Natural killer cell treated with Interleukin-12 subunit alpha and Interleukin-12 subunit beta and Interleukin-15 and Interleukin-18, amount 100 ng/mL, for 72 hours (primary cell): ENCODE measurements at regions not wholly inside any gene's neighbourhood (a gene's known extent, or its start where the extent isn't known, plus 50 kb on each side); places are given as distances from the start of the nearest gene placed in this dataset.
"Not testable (repeated sequence)": the region's sequence is repeated elsewhere in the genome, so short reads cannot be mapped to it uniquely, and the experiment has no call there.

Experiments
- ATAC-seq, 2 donors: fragments of 150-1000 bp; cut with Tn5 transposase in 1 of 2; sonication (Bioruptor Pico), chemical (Tn5 transposase) in 1 of 2; 2 replicates each; pipeline ENCODE4 v1.10.0; 2021
- DNase-seq: peaks from one replicate; pipeline ENCODE4 v3.0.0; 2022; ENCODE audit warnings: low spot score
- H3K27ac Mint-ChIP-seq, 2 donors: 1 replicate in 1 of 2; 2 replicates in 1 of 2; pipeline ENCODE4 v1.8.0; 2022; ENCODE audit warnings: mixed read lengths in 2 of 2, mild to moderate bottlenecking in 1 of 2, moderate library complexity in 1 of 2
- H3K27me3 Mint-ChIP-seq, 2 donors: 1 replicate in 1 of 2; 2 replicates in 1 of 2; pipeline ENCODE4 v1.8.0; 2022; ENCODE audit warnings: mixed read lengths in 2 of 2
- H3K36me3 Mint-ChIP-seq: one replicate; pipeline ENCODE4 v1.8.0; 2022; ENCODE audit warnings: mixed read lengths
- H3K4me1 Mint-ChIP-seq, 2 donors: 1 replicate in 1 of 2; 2 replicates in 1 of 2; pipeline ENCODE4 v1.8.0; 2022; ENCODE audit warnings: low read depth in 2 of 2, mixed read lengths in 2 of 2, mild to moderate bottlenecking in 1 of 2
- H3K4me3 Mint-ChIP-seq: one replicate; pipeline ENCODE4 v1.8.0; 2022; ENCODE audit warnings: mixed read lengths
- H3K9me3 Mint-ChIP-seq: 2 replicates; pipeline ENCODE4 v1.8.0; 2022; ENCODE audit warnings: mixed read lengths

DNA sequence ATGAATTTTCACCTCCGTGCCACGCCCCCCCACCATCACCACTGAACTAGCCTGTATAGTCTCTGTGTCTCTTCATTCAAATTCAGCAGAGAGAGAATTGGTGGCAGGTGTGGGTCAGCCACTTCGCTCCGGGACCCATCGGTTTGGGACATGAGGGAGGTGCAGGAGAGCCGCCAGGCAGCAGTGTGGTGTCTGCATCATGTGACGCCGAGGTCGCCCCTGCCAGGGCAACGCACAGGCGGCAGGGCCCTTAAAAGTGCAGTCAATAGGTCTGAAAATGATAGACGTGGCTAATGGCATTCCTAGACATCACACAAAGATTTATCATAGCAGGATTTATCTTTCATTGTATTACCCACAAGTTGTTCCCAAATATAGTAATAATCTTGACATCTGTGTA, 100.6 kb upstream of the RNF32 start:
- peaks cover 9 to 12% of the 10 kb centered on the region in 2 donors for H3K27me3 Mint-ChIP-seq
- H3K27ac Mint-ChIP-seq, result no peak overlapping the region
- DNase-seq, result no peak
- no peak overlapping the region for H3K4me3 Mint-ChIP-seq
- H3K36me3 Mint-ChIP-seq, result no peaks in the 10 kb centered on the region
- ATAC-seq, result no peak
- H3K4me1 Mint-ChIP-seq, result no peaks in the 10 kb centered on the region
- H3K9me3 Mint-ChIP-seq, result no peaks in the 10 kb centered on the region

DNA sequence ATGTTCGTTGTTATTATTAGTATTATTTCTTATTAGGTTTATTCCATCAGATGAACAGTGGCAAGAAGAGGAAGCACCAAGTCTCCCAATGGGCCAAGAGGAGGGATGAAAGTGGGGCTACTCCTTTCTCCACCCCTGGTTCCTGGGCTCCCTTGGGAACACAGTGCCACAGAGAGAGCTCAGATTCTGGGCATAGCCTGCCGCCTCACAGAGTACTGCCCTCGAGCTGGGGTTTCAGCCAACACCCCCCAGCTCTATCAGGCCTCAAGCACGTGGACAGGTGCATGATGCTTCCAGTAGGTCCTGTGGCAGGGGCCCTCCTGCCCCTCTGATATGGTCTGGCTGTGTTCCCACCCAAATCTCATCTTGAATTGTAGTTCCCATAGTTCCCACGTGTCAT, 103.6 kb upstream of the RNF32 start:
- ATAC-seq (no peak), DNase-seq (no peak)
- Mint-ChIP-seq H3K9me3 (no peaks in the 10 kb centered on the region), H3K36me3 (no peaks in the 10 kb centered on the region), H3K27ac (no peak overlapping the region), H3K4me1 (no peaks in the 10 kb centered on the region), H3K27me3 (peaks cover 9 to 10% of the 10 kb centered on the region in 2 donors), H3K4me3 (no peak overlapping the region)

DNA sequence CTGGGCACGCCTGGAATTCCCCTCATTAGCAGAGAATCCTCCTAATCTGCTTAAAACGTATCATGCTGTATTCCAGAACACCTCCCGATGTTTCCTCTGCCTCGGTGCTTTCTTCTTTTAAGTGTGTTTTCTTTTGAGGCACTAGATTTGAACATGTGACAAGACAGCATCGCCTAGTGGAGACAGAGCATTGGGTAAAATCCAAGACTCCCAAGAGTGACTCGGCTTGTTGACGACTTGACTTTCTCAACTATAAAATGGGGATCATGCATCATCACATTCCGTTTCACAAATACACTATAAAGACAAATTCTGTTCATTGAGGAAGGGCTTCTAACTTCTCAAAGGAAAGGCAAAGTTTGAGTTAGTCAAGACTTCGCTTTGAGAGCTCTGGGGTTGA, 105.6 kb upstream of the RNF32 start:
- no peak overlapping the region for H3K27ac Mint-ChIP-seq
- ATAC-seq, result no peak
- H3K4me1 Mint-ChIP-seq, result no peaks in the 10 kb centered on the region
- no peaks in the 10 kb centered on the region for H3K9me3 Mint-ChIP-seq
- DNase-seq, result no peak
- H3K36me3 Mint-ChIP-seq, result no peaks in the 10 kb centered on the region
- no peak overlapping the region for H3K4me3 Mint-ChIP-seq
- peaks cover 9 to 12% of the 10 kb centered on the region in 2 donors for H3K27me3 Mint-ChIP-seq

DNA sequence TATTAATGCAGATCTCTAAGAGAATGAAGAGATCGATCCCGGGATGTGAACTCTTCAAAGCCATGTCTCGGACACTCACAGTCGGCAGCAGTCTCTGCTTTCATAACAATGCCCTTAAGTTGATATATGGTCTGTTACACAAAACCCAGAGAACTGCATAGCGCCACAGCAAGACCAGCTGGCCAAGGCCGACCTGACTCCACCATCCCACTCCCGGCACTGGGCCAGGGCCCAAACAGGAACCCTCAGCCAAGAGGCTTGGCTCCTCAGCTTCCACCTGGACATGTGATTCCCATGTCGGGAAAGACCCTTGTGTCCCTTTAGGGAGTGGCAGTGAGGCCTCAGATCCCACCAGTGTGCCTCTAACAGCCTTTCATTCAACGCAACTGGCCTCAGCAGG, 106.6 kb upstream of the RNF32 start:
- peaks cover 9 to 13% of the 10 kb centered on the region in 2 donors for H3K27me3 Mint-ChIP-seq
- no peak overlapping the region for H3K4me3 Mint-ChIP-seq
- no peaks in the 10 kb centered on the region for H3K4me1 Mint-ChIP-seq
- H3K27ac Mint-ChIP-seq, result no peak overlapping the region
- ATAC-seq (no peak), DNase-seq (no peak)
- no peaks in the 10 kb centered on the region for H3K36me3 Mint-ChIP-seq
- H3K9me3 Mint-ChIP-seq, result no peaks in the 10 kb centered on the region

DNA sequence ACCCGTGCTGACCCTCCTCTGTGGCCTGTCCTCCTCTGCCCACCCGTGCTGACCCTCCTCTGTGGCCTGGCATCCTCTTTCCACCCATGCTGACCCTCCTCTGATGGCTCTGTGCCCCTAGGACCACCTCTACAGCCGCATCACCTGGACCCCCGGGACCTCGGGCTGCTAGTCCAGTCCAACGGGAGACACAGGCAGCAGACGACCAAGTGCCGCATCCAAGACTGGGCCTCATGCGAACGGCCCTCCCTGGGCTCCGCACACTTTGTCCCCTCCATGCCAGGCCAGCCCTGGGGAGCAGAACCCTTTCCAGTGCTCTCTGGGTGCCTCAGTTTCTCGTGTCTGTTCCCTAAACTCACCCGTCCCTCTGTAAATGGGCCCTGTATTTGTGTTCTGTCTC, 107.2 kb upstream of the RNF32 start:
- Mint-ChIP-seq H3K4me1 (no peaks in the 10 kb centered on the region), H3K9me3 (no peaks in the 10 kb centered on the region), H3K27me3 (peaks cover 6 to 14% of the 10 kb centered on the region in 2 donors), H3K36me3 (no peaks in the 10 kb centered on the region), H3K27ac (no peak overlapping the region), H3K4me3 (no peak overlapping the region)
- ATAC-seq (peak in 1 of 2 donors; percentile 16), DNase-seq (no peak)

DNA sequence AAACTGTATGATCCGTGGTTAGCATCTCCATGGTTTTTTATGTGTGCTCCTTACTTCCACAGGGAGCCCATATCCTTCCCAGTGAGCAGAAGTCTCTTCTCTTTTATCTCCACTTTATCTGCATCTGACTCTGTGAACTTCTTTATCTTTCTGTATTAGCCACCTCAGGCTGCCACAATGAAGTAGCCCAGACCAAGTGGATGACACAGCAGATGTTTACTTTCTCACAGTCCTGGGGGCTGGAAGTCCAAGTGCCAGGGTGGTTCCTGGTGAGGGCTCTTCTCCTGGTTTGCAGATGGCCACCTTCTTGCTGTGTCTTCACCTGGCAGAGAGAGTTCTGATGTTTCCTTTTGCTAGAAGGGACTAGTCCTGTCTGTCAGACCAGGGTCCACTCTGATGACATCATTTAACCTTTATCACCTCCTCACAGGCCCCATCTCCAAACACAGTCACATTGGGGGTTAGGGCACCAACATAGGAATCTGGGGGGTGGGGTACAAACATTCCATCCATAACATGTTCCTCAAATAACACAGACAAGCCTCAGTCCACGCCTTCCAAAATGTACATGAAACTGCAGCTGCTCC, 108.5 kb upstream of the RNF32 start:
- Mint-ChIP-seq H3K9me3 (no peaks in the 10 kb centered on the region), H3K36me3 (no peaks in the 10 kb centered on the region), H3K4me3 (no peak overlapping the region), H3K27ac (no peak overlapping the region), H3K4me1 (no peaks in the 10 kb centered on the region), H3K27me3 (peaks cover 0 to 10% of the 10 kb centered on the region in 2 donors)
- no peak for ATAC-seq
- no peak for DNase-seq

DNA sequence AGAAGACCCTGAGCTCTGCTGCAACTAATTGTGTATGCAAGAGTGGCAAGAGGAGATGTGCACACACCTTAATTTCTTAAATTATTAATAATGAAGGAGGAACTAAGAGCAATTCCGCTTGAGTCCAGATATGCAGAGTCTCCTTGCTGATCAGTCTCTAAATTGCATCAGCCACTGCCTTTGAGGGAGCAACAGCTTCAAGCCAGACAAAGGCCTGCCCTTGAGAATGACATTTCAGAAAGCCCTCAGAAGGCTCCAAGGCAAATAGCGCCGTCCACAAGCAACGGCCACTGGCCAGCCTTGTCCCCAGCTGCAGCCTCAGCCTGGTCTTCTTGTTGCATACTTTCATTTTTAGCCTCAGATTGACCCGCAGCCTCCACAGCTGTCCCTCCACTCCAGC, 110.6 kb upstream of the RNF32 start:
- no peaks in the 10 kb centered on the region for H3K36me3 Mint-ChIP-seq
- no peak for DNase-seq
- no peaks in the 10 kb centered on the region for H3K9me3 Mint-ChIP-seq
- H3K4me3 Mint-ChIP-seq, result no peak overlapping the region
- H3K4me1 Mint-ChIP-seq, result no peaks in the 10 kb centered on the region
- ATAC-seq, result no peak
- H3K27ac Mint-ChIP-seq, result no peak overlapping the region
- peaks cover 0 to 8% of the 10 kb centered on the region in 2 donors for H3K27me3 Mint-ChIP-seq

DNA sequence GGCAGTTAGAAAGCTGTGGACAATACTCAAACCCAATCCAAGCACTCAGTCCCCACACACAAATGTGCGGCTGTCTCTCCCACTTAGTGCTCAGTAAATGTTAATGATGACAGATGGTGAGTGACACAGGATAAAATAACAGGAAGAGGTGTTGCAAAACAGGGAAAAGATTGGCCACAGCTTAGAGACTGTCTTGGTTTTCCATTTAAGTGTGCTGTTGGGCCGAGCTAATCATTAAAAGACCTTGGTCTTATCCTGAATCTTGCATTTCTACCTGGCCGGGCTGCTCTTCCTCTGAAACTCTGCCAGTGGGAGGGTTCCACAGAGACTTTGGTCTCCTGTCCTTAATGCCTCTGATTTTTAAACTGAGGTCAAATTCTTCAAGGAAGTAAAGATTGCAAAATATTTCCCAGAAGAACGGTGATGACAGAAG, 113.1 kb upstream of the RNF32 start:
- ATAC-seq (no peak), DNase-seq (no peak)
- H3K36me3 Mint-ChIP-seq, result no peaks in the 10 kb centered on the region

DNA sequence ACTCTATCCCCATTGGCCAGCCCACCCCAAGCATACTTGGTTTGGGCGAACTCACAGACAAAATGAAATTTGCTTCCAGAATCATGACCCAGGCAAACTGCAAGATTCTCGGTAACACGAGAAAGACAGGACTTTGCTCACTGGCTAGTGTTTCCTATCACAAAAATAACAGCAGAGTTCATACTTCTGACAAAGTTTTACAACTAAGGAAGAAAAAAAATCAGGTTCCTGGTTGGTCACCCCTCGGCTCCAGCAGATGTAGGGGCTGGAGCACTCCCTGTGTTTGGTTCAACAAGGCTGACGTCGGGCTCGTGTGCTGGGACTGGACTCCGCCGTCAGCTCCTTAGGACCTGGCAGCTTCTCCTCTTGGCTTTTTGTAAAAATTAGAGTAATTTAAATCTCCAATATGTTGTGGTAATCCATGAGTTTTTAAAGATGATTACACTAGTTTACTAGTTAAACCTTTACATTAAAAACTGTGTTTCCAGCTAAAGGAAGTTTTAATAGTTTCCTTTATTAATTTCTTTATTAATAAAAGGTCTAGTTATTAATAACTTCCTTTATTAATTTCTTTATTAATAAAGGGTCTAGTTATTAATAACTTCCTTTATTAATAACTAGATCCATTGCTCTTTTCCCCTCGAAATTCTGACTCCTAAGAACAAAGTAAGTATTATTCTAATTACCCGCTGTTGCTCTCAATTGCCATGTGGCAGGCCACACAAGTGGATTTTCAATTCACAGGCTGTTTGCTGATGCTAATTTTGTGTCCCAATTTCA, 115.6 kb upstream of the RNF32 start:
- ATAC-seq (no peak), DNase-seq (no peak)
- Mint-ChIP-seq H3K9me3 (no peaks in the 10 kb centered on the region), H3K4me1 (no peaks in the 10 kb centered on the region), H3K4me3 (no peak overlapping the region), H3K27me3 (peaks cover 0 to 5% of the 10 kb centered on the region in 2 donors), H3K27ac (no peak overlapping the region), H3K36me3 (no peaks in the 10 kb centered on the region)

More for the DNA sequence above, 113.1 kb upstream of the RNF32 start:
- no peak overlapping the region for H3K4me3 Mint-ChIP-seq
- H3K9me3 Mint-ChIP-seq, result no peaks in the 10 kb centered on the region
- H3K4me1 Mint-ChIP-seq, result no peaks in the 10 kb centered on the region
- no peak overlapping the region for H3K27ac Mint-ChIP-seq
- peaks cover 0 to 8% of the 10 kb centered on the region in 2 donors for H3K27me3 Mint-ChIP-seq

DNA sequence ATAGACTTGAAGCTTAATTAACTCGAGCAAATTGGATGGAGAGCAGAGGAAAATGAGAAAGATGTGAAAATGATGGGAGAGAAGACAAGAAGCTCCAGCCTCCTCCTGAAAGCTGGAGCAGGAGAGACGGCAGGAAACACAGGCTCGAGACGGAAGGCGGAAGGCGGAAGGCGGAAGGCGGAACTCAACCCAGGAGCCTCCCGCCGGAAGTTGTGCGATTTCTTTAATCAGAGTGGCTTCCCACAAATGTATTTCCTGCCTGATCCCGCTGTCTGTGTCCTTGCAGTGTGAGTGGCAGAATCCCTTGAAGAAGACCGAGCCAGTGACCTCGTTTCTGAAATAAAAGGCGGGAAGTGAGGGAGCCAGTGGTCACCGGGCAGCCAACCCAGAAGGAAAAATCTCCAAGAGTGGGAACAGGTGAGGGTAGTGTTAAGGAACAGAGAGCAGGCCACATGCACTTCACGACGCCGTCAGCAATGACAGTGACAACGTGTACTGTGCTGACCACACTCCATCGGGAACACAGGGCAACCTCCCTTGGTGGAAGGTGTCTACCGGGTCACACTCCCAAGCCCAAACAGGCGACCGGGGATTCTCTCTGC, 117.0 kb upstream of the RNF32 start:
- H3K27ac Mint-ChIP-seq, result no peak overlapping the region
- H3K4me1 Mint-ChIP-seq, result no peaks in the 10 kb centered on the region
- no peaks in the 10 kb centered on the region for H3K36me3 Mint-ChIP-seq
- no peaks in the 10 kb centered on the region for H3K9me3 Mint-ChIP-seq
- no peak overlapping the region for H3K4me3 Mint-ChIP-seq
- no peaks in the 10 kb centered on the region for H3K27me3 Mint-ChIP-seq
- no peak for ATAC-seq
- DNase-seq, result no peak

DNA sequence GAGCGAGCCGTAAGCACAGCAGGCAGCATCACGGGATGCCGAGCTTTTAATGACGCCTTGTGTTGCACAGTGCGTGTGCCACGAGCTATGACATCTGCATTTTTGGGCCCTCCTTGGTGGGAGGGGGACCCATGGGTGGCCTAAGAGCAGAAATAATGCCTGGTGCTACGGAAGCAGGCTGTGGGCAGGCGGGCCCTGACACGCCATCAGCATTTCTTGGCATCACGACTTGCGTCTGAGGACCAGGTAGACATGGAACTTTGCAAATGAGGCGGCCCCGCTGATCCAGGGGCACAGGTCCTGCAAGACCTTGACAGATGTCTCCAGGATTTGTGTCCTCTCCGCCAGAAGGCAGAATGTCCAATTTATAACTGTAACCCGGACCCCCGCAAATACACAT, 117.8 kb upstream of the RNF32 start:
- Mint-ChIP-seq H3K4me1 (no peaks in the 10 kb centered on the region), H3K36me3 (no peaks in the 10 kb centered on the region), H3K4me3 (no peak overlapping the region), H3K27me3 (no peaks in the 10 kb centered on the region), H3K27ac (no peak overlapping the region), H3K9me3 (no peaks in the 10 kb centered on the region)
- no peak for DNase-seq
- no peak for ATAC-seq

DNA sequence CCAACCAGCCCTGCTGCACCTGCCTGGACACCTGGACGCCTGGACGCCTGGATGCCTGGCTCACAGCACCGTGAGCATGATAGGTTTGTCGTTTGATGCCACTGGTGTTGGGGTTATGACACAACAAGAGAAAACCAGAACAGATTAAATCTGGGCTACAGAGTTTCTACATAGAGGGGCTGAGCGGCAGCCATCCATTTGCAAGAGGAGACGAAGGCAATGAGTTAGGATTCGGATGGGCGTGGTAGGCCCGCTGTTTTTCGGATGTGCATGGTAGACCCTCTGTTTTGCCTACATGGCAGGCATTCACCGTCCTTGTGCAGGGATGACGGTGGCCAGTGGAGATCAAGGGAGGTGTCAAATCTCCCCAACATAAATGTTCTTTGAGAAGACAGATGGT, 121.5 kb upstream of the RNF32 start:
- Mint-ChIP-seq H3K27ac (no peak overlapping the region), H3K4me1 (no peaks in the 10 kb centered on the region), H3K9me3 (peaks cover 2% of the 10 kb centered on the region), H3K36me3 (no peaks in the 10 kb centered on the region), H3K27me3 (peaks cover 3 to 13% of the 10 kb centered on the region in 2 donors), H3K4me3 (no peak overlapping the region)
- DNase-seq (no peak), ATAC-seq (no peak)

DNA sequence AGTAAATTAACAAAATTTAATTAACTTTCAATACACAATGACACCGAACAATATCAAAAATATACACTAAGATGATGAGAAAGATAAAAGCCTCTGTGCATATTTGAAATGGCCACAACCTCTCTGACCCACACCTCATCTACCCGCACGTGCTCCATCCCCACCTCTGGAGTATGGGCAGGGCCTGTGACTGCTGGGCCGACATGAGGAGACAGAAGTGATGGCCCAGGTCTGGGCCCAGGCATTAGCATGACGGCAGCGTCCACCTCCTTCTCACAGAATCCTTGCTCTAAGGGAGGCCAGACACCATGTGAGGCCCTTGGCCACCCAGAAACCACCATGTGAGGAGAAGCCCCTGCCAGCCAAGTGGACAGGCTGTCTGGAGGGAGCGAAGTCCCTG, 122.1 kb upstream of the RNF32 start:
- Mint-ChIP-seq H3K4me1 (no peaks in the 10 kb centered on the region), H3K4me3 (no peak overlapping the region), H3K27me3 (peaks cover 3 to 15% of the 10 kb centered on the region in 2 donors), H3K36me3 (no peaks in the 10 kb centered on the region), H3K9me3 (peaks cover 2% of the 10 kb centered on the region), H3K27ac (no peak overlapping the region)
- ATAC-seq, result peak in 1 of 2 donors; percentile 14
- DNase-seq, result no peak

DNA sequence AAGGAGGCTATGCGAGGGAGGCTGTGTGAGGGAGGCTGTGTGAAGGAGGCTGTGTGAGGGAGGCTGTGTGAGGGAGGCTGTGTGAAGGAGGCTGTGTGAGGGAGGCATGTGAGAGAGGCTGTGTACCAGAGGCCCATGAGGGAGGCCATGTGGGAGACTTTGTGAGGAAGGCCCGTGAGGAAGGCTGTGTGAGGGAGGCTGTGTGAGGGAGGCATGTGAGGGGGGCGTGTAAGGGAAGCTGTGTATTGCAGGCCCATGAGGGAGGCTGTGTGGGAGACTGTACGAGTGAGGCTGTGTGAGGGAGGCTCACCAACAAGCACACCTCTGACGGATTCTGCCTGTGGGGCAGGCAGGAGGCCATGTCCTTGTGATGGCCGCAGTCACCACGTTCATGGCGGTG, 122.7 kb upstream of the RNF32 start:
- not testable (repeated sequence) for H3K36me3 Mint-ChIP-seq, H3K27ac Mint-ChIP-seq, DNase-seq, H3K4me1 Mint-ChIP-seq, ATAC-seq, H3K9me3 Mint-ChIP-seq, H3K4me3 Mint-ChIP-seq
- H3K27me3 Mint-ChIP-seq, result peaks cover 3 to 21% of the 10 kb centered on the region in 2 donors
